OCI-LY3 (cell line): ENCODE measurements at regions not wholly inside any gene's neighbourhood (a gene's known extent, or its start where the extent isn't known, plus 50 kb on each side); places are given as distances from the start of the nearest gene placed in this dataset.

Experiments
- CTCF ChIP-seq: fragments of 200-600, 300-600 bp; sonication (generic); IDR thresholded peaks from 2 replicates; pipeline ENCODE4 v1.5.1; 2014; ENCODE audit warnings: antibody characterized with exemption, low read length, low read depth
- EZH2phosphoT487 ChIP-seq: fragments of 200-600 bp; shearing (Covaris generic); IDR thresholded peaks from 2 replicates; pipeline ENCODE4 v1.6.1; 2018; ENCODE audit warnings: antibody characterized with exemption, mixed run types, low read depth

GRCh38 chr12:71240946-71241345, 83.1 kb upstream of the TSPAN8 start:
- no peak for TF ChIP-seq CTCF
- no peak for TF ChIP-seq EZH2phosphoT487
